Kidney tubule cell (primary cell): ENCODE measurements at regions not wholly inside any gene's neighbourhood (a gene's known extent, or its start where the extent isn't known, plus 50 kb on each side); places are given as distances from the start of the nearest gene placed in this dataset.
"Not testable (repeated sequence)": the region's sequence is repeated elsewhere in the genome, so short reads cannot be mapped to it uniquely, and the experiment has no call there.

ENCODE experiments used
- DNase-seq: peaks from one replicate; pipeline ENCODE4 v3.0.0-alpha.2; 2018; ENCODE audit warnings: low spot score

- DNase-seq, result no peak
These were observed 663.4 kb downstream of the TMTC2 start for GRCh38 chr12:83349907-83350611.

- no peak for DNase-seq
These were observed 659.6 kb downstream of the TMTC2 start for GRCh38 chr12:83346333-83346732.

- no peak for DNase-seq
These were observed 657.1 kb downstream of the TMTC2 start for GRCh38 chr12:83343767-83344166.

GRCh38 chr12:83335748-83336147, 649.0 kb downstream of the TMTC2 start:
- no peak for DNase-seq

DNA sequence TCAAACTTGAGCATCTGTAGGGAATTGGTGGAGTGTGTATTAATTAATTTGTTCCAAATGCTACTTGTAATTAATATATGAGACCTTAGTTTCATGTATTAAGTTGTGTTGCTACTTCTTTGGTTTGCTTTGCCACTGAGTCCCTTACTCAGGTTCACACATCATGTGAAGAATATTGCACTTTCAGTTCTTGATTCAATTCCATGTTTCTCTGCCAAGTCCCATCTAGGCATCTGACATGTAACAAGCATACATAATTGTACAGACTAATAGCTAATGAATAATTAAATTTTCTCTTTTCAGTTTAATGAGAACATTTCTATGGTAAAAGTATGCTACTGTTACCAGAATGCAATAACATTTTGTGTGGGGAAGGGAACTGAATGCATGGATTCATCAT, 640.0 kb downstream of the TMTC2 start:
- DNase-seq, result no peak

DNA sequence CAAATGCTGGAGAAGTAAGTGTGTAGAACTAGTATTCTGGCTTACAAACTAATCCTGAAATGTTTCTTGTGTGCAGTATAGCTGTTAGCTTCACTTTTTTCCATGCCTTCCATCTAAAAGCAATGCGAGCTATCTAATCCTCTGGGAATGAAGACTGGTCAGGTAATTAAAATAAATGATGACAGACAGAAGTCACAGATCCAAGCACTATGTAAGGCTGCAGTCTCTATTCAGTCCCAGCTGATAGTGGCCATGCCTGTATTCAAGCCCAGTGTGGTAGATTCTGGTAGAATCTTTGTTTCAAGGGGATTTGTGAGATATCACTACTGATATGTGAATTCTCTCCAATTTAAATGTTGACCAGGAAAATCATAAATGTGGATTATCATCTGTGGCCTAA, 637.2 kb downstream of the TMTC2 start:
- DNase-seq, result no peak

GRCh38 chr12:83322809-83323208, 636.1 kb downstream of the TMTC2 start:
- DNase-seq, result no peak

DNA sequence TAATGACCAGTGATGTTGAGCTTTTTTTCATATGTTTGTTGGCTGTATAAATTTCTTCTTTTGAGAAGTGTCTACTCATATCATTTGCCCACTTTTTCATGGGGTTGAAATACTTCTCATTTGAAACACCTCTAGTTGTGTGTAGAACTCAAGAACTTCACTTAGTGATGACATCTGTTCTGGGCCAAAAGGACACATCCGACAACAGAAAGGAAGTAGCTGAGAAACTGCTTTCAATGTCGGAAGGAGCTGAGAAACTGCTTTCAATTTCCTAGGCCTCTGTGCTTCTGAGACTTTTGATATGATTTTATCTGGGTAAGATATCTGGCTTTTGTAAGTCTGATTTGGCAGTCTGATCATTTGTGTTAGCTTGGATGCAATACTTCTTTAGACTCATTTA, 635.3 kb downstream of the TMTC2 start:
- DNase-seq, result no peak

DNA sequence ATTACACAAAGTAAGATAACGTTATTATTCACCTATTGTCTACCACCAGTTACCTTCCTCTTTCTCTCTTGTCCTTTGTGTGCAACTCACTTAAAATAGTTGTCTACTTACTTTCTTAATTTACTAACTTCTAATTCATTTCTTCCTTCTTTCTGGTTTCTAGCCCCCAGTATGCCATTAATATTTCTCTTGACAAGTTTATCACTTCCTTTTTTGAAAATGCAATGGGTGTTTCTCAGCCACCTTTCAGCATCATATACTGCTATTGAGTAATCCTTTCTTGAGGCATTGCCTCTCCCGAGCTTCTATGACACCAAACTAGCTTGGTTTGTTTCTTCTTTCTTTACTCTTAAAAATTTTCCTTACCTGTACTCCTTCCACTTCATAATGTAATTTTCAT, 633.6 kb downstream of the TMTC2 start:
- no peak for DNase-seq

GRCh38 chr12:83318386-83319098, 631.8 kb downstream of the TMTC2 start:
- peak; percentile 6 for DNase-seq

- DNase-seq, result no peak
These were observed 630.9 kb downstream of the TMTC2 start for GRCh38 chr12:83317595-83317994.

- no peak for DNase-seq
These were observed 627.1 kb downstream of the TMTC2 start for GRCh38 chr12:83313827-83314226.

DNA sequence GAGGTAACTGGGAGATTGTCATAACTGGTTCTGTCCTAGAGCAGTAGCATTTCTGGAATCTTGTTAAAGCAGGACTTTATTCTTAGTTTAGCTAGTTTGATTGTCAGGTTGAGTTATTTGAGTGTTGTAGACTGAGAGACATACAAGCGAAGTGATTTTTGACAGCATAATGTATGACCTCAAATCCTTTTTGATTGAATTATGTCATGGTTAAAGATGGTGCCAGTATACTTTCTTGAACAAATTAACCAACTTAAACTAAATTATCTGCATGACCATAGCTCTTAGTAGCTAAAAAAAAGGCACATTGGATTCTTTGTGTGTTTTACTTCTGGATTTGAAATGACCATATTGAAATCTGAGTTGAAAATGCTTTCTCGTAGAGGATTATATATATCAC, 626.6 kb downstream of the TMTC2 start:
- no peak for DNase-seq

GRCh38 chr12:83276904-83277303, 590.2 kb downstream of the TMTC2 start:
- no peak for DNase-seq

- no peak for DNase-seq
These were observed 584.5 kb downstream of the TMTC2 start for GRCh38 chr12:83271201-83271600.

GRCh38 chr12:83265808-83266207, 579.1 kb downstream of the TMTC2 start:
- DNase-seq, result no peak

DNA sequence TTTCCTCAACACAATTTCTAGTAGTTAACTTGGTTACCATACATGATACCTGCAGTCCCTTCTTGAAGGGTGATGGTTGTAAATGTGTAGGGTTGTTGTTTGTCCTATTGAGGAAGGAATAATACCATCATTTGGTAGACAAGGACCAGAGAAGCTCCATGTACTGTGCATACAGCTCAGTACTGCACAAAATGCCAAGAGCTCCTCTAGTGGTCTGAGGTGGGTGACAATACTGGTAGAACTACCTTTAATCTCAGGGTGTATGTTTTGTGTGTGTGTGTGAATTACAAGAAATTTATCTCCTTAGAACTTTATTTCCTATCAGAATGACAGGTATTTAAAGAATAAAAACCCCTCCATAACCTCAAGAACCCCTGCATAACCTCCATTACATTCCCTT, 575.3 kb downstream of the TMTC2 start:
- no peak for DNase-seq

DNA sequence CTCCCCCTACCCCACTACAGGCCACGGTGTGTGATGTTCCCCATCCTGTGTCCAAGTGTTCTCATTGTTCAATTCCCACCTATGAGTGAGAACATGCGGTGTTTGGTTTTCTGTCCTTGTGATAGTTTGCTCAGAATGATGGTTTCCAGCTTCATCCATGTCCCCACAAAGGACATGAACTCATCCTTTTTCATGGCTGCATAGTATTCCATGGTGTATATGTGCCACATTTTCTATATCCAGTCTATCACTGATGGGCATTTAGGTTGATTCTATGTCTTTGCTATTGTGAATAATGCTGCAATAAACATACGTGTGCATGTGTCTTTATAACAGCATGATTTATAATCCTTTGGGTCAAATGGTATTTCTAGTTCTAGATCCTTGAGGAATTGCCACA, 573.4 kb downstream of the TMTC2 start:
- DNase-seq, result not testable (repeated sequence)

- no peak for DNase-seq
These were observed 571.0 kb downstream of the TMTC2 start for GRCh38 chr12:83257726-83258125.

- no peak for DNase-seq
These were observed 569.9 kb downstream of the TMTC2 start for GRCh38 chr12:83256562-83256961.

- DNase-seq, result no peak
These were observed 564.2 kb downstream of the TMTC2 start for GRCh38 chr12:83250866-83251265.

DNA sequence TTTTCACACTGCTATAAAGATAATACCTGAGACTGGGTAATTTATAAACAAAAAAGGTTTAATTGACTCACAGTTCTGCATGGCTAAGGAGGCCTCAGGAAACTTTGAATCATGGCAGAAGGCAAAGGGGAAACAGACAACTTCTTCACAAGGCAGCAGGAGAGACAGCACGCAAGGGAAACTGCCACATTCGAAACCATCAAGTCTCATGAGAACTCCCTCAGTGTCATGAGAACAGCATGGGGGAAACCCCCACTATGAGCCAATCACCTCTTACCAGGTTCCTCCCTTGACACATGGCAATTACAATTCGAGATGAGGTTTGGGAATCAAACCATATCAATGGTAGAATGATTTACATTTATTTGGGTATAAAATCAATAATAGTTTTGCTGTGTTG, 558.5 kb downstream of the TMTC2 start:
- DNase-seq, result no peak

GRCh38 chr12:83244001-83244400, 557.3 kb downstream of the TMTC2 start:
- DNase-seq, result no peak

DNA sequence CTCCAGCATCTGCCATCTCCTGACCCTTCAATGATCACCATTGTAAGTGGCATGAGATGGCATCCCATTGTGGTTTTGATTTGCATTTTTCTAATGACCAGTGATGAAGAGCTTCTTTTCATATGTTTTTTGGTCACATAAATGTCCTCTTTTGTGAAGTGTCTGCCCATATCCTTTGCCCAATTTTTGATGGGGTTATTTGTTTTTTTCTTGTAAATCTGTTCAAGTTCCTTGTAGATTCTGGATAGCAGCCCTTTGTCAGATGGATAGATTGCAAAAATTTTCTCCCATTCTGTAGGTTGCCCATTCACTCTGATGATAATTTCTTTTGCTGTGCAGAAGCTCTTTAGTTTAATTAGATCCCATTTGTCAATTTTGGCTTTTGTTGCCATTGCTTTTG, 547.3 kb downstream of the TMTC2 start:
- DNase-seq, result not testable (repeated sequence)
